Trophoblast cell (in vitro differentiated cells and primary cell): ENCODE measurements at regions not wholly inside any gene's neighbourhood (a gene's known extent, or its start where the extent isn't known, plus 50 kb on each side); places are given as distances from the start of the nearest gene placed in this dataset.

Experiments
- DNase-seq, 2 donors: peaks; one replicate each; pipeline ENCODE4 v3.0.0-alpha.2; 2016
- H2AFZ ChIP-seq: 2 replicates; pipeline ENCODE4 v1.6.1; 2013; ENCODE audit warnings: low read length, moderate library complexity, mild to moderate bottlenecking; ENCODE audit not compliant: insufficient read depth, poor library complexity
- H2AK5ac ChIP-seq: 2 replicates; pipeline ENCODE4 v1.6.1; 2013; ENCODE audit warnings: mild to moderate bottlenecking, low read length
- H2BK120ac ChIP-seq: 2 replicates; pipeline ENCODE4 v1.6.1; 2013; ENCODE audit warnings: low read length, mild to moderate bottlenecking, moderate library complexity; ENCODE audit not compliant: insufficient read depth, poor library complexity
- H2BK12ac ChIP-seq: 2 replicates; pipeline ENCODE4 v1.6.1; 2013; ENCODE audit warnings: mild to moderate bottlenecking, low read length, moderate library complexity
- H2BK5ac ChIP-seq: 2 replicates; pipeline ENCODE4 v1.6.1; 2013; ENCODE audit warnings: low read length, low read depth, moderate library complexity, mild to moderate bottlenecking; ENCODE audit not compliant: poor library complexity
- H3K14ac ChIP-seq: 2 replicates; pipeline ENCODE4 v1.6.1; 2013; ENCODE audit warnings: mild to moderate bottlenecking, low read length
- H3K18ac ChIP-seq: 2 replicates; pipeline ENCODE4 v1.6.1; 2013; ENCODE audit warnings: mild to moderate bottlenecking, low read length
- H3K23ac ChIP-seq: 2 replicates; pipeline ENCODE4 v1.6.1; 2013; ENCODE audit warnings: low read length
- H3K27ac ChIP-seq: 2 replicates; pipeline ENCODE4 v1.5.1; 2013; ENCODE audit warnings: low read depth, mild to moderate bottlenecking, inconsistent platforms, low read length, moderate library complexity
- H3K27me3 ChIP-seq: 2 replicates; pipeline ENCODE4 v1.6.1; 2013; ENCODE audit warnings: inconsistent platforms, mild to moderate bottlenecking, low read length, moderate library complexity; ENCODE audit not compliant: insufficient read depth
- H3K36me3 ChIP-seq, 2 experiments: 1 replicate in 1 of 2; 2 replicates in 1 of 2; pipeline ENCODE4 v1.6.1; 2013; ENCODE audit warnings: low read length in 2 of 2, mild to moderate bottlenecking in 2 of 2, moderate library complexity in 1 of 2; ENCODE audit not compliant: insufficient read depth in 2 of 2, control insufficient read depth in 1 of 2
- H3K4ac ChIP-seq: 2 replicates; pipeline ENCODE4 v1.6.1; 2013; ENCODE audit warnings: low read depth, mild to moderate bottlenecking, low read length, moderate library complexity
- H3K4me1 ChIP-seq, 2 experiments: 1 replicate in 1 of 2; 2 replicates in 1 of 2; pipeline ENCODE4 v1.6.1; 2013; ENCODE audit warnings: low read length in 2 of 2, mild to moderate bottlenecking in 2 of 2, moderate library complexity in 1 of 2; ENCODE audit not compliant: insufficient read depth in 2 of 2, control insufficient read depth in 1 of 2
- H3K4me2 ChIP-seq: 2 replicates; pipeline ENCODE4 v1.6.1; 2013; ENCODE audit warnings: inconsistent platforms, mild to moderate bottlenecking, low read length, moderate library complexity
- H3K4me3 ChIP-seq: 2 replicates; pipeline ENCODE4 v1.5.1; 2013; ENCODE audit warnings: mild to moderate bottlenecking, low read depth, low read length, inconsistent platforms
- H3K79me1 ChIP-seq: one replicate; pipeline ENCODE4 v1.6.1; 2013; ENCODE audit warnings: low read length
- H3K79me2 ChIP-seq: 2 replicates; pipeline ENCODE4 v1.6.1; 2013; ENCODE audit warnings: low read length, mild to moderate bottlenecking; ENCODE audit not compliant: control insufficient read depth, insufficient read depth, poor library complexity
- H3K9ac ChIP-seq: 2 replicates; pipeline ENCODE4 v1.6.1; 2013; ENCODE audit warnings: mild to moderate bottlenecking, low read length
- H3K9me3 ChIP-seq: 2 replicates; pipeline ENCODE4 v1.6.1; 2013; ENCODE audit warnings: low read depth, mild to moderate bottlenecking, control low read depth, inconsistent platforms, low read length; ENCODE audit not compliant: insufficient read depth
- H4K12ac ChIP-seq: 2 replicates; pipeline ENCODE4 v1.6.1; 2013; ENCODE audit warnings: low read depth, mild to moderate bottlenecking, low read length, moderate library complexity
- H4K8ac ChIP-seq: 2 replicates; pipeline ENCODE4 v1.6.1; 2013; ENCODE audit warnings: low read depth, mild to moderate bottlenecking, low read length, moderate library complexity
- H4K91ac ChIP-seq: one replicate; pipeline ENCODE4 v1.6.1; 2013; ENCODE audit warnings: low read depth, mild to moderate bottlenecking, low read length, moderate library complexity
- WGBS: extraction: QIAGEN DNeasy Blood & Tissue Kit; methylation state at CpG from one replicate; pipeline ENCODE4 v1.1.7; 2013; ENCODE audit warnings: missing lambda C conversion rate; ENCODE audit not compliant: insufficient read length, insufficient coverage; ENCODE audit errors: extremely low coverage; 5-methylcytosine and 5-hydroxymethylcytosine counted together

DNA sequence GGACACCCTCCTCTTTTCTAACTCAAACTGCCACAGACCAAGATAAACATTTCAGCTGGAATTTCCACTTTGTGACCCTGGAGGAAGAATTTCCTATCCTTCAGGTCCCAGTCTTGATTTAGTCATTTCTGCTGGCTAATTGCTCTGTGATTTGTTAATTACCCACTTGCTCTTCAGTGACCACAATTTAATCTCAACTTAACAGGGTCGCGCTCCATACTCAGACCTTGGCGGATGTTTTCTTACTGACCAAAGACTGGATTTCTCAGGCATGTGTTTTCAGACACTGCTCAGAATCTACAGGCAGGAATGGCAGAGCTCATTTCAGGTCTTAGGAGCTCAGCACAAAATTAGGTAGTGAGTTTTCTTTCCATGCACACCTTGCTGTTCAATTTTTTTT, 188.9 kb downstream of the ASMT start:
- Histone ChIP-seq H3K18ac (no peak overlapping the region), H4K12ac (no peak overlapping the region), H4K91ac (no peak overlapping the region), H4K8ac (no peak overlapping the region), H2BK12ac (no peak overlapping the region), H2BK5ac (no peak overlapping the region), H3K14ac (no peak overlapping the region), H3K27me3 (no peaks in the 10 kb centered on the region), H2AK5ac (no peak overlapping the region), H3K4me1 (peaks cover 2 to 6% of the 10 kb centered on the region in 2 experiments), H3K4me3 (no peak overlapping the region), H3K36me3 (no peaks in the 10 kb centered on the region), H3K9me3 (no peaks in the 10 kb centered on the region), H2AFZ (no peak overlapping the region), H3K79me2 (no peaks in the 10 kb centered on the region), H3K4me2 (no peak overlapping the region), H3K4ac (no peak overlapping the region), H3K27ac (no peak overlapping the region), H3K9ac (no peak overlapping the region), H3K23ac (no peak overlapping the region), H3K79me1 (no peaks in the 10 kb centered on the region), H2BK120ac (no peak overlapping the region)
- no peak for DNase-seq
- no CpG with 5 or more reads among the region's 3 CpGs for WGBS

DNA sequence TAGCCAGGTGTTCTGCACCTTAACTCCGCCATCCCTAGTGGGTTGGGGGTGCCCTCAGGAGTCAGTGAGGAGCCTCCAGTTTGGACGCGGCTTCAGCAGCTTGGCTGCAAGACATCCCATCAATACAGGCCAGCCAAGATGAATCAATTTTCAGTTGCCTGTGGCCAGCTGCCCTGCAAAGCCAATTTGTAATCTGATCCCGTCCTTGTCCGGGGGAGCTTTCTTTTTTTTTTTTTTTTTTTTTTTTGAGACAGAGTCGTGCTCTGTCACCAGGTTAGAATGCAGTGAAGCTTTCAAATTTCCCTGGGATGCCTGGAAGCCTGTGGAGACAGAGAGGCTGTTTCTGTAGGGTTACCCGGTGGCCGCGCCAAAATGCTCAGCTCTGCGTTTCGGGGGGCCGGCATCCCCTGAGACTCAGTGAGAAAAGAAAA, 192.5 kb downstream of the ASMT start:
- Histone ChIP-seq H2BK120ac (no peak overlapping the region), H3K79me1 (no peaks in the 10 kb centered on the region), H2AFZ (no peak overlapping the region), H2BK12ac (no peak overlapping the region), H3K36me3 (no peaks in the 10 kb centered on the region), H3K4me2 (peak overlapping the region; percentile 56), H3K79me2 (no peaks in the 10 kb centered on the region), H3K23ac (no peak overlapping the region), H4K91ac (no peak overlapping the region), H3K4me1 (peaks cover 2 to 6% of the 10 kb centered on the region in 2 experiments), H3K27ac (no peak overlapping the region), H3K4ac (no peak overlapping the region), H2BK5ac (no peak overlapping the region), H2AK5ac (no peak overlapping the region), H3K27me3 (no peaks in the 10 kb centered on the region), H4K12ac (no peak overlapping the region), H3K9ac (no peak overlapping the region), H3K14ac (no peak overlapping the region), H3K4me3 (no peak overlapping the region), H3K18ac (no peak overlapping the region), H4K8ac (no peak overlapping the region), H3K9me3 (peaks cover 1% of the 10 kb centered on the region)
- no peak for DNase-seq
- WGBS: no CpG with 5 or more reads among the region's 12 CpGs

- WGBS: no CpG with 5 or more reads among the region's 5 CpGs
- H3K27me3 ChIP-seq: no peaks in the 10 kb centered on the region
- H3K18ac ChIP-seq: no peak overlapping the region
- H3K9ac ChIP-seq: no peak overlapping the region
- no peak overlapping the region for H4K8ac ChIP-seq
- no peak overlapping the region for H3K4me3 ChIP-seq
- H4K91ac ChIP-seq: no peak overlapping the region
- no peak overlapping the region for H2BK120ac ChIP-seq
- no peak overlapping the region for H2BK12ac ChIP-seq
- H2AK5ac ChIP-seq: no peak overlapping the region
- H3K36me3 ChIP-seq: no peaks in the 10 kb centered on the region
- H3K4me2 ChIP-seq: no peak overlapping the region
- no peaks in the 10 kb centered on the region for H3K79me2 ChIP-seq
- no peak overlapping the region for H3K27ac ChIP-seq
- H2BK5ac ChIP-seq: no peak overlapping the region
- DNase-seq: no peak
- no peak overlapping the region for H2AFZ ChIP-seq
- H3K79me1 ChIP-seq: no peaks in the 10 kb centered on the region
- H3K9me3 ChIP-seq: peaks cover 1% of the 10 kb centered on the region
- no peak overlapping the region for H3K23ac ChIP-seq
- H3K4ac ChIP-seq: no peak overlapping the region
- no peak overlapping the region for H3K14ac ChIP-seq
- H3K4me1 ChIP-seq: peaks cover 2 to 6% of the 10 kb centered on the region in 2 experiments
- no peak overlapping the region for H4K12ac ChIP-seq
Observed at GRCh38 chrX:1809581-1809980, 194.7 kb downstream of the ASMT start.

- Histone ChIP-seq H3K4me1 (no peaks in the 10 kb centered on the region), H4K8ac (no peak overlapping the region), H3K36me3 (no peaks in the 10 kb centered on the region), H3K4ac (no peak overlapping the region), H3K18ac (no peak overlapping the region), H3K27me3 (no peaks in the 10 kb centered on the region), H4K91ac (no peak overlapping the region), H3K27ac (no peak overlapping the region), H3K23ac (no peak overlapping the region), H2BK5ac (no peak overlapping the region), H2BK12ac (no peak overlapping the region), H3K9me3 (peaks cover 3% of the 10 kb centered on the region), H3K14ac (no peak overlapping the region), H3K79me2 (no peaks in the 10 kb centered on the region), H2AK5ac (no peak overlapping the region), H3K79me1 (no peaks in the 10 kb centered on the region), H2AFZ (no peak overlapping the region), H3K4me3 (no peak overlapping the region), H3K9ac (no peak overlapping the region), H2BK120ac (no peak overlapping the region), H3K4me2 (no peak overlapping the region), H4K12ac (no peak overlapping the region)
- DNase-seq: no peak
- no CpG with 5 or more reads among the region's 15 CpGs for WGBS
Observed at GRCh38 chrX:1813809-1814208, 198.9 kb downstream of the ASMT start.
